ENCODE measurements at regions not wholly inside any gene's neighbourhood (a gene's known extent, or its start where the extent isn't known, plus 50 kb on each side); places are given as distances from the start of the nearest gene placed in this dataset.
"Not testable (repeated sequence)": the region's sequence is repeated elsewhere in the genome, so short reads cannot be mapped to it uniquely, and the experiment has no call there.

- not testable (repeated sequence) for TF ChIP-seq POLR2A, SPI1 (IDR thresholded peaks at IDR 0.05; ENCODE audit: low read depth, low read length)
These were observed 670.2 kb upstream of the SOX9 start for GRCh38 chr17:71450657-71451056.
